ENCODE measurements at regions not wholly inside any gene's neighbourhood (a gene's known extent, or its start where the extent isn't known, plus 50 kb on each side); places are given as distances from the start of the nearest gene placed in this dataset.

DNA sequence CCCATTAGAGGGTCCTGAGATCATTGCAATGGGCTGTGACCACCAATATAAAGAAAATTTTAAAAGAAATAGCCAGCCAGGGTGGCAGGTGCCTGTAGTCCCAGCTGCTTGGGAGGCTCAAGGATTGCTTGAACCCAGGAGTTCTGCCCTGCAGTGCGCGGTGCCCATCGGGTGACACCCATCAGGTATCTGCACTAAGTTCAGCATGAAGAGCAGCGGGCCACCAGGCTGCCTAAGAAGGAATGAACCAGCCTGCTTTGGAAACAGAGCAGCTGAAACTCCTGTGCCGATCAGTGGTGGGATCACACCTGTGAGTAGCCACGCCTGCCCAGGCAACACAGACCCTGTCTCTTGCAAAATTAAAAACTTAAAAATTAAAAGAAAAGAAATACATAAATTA lies 102.5 kb upstream of the FOXC1 start:
- CTCF ChIA-PET, result interaction anchor here (0.6 kb wide), 1 partner anchor 93 kb away, joined by 3 read pairs; no protein-coding TSS in a partner anchor

DNA sequence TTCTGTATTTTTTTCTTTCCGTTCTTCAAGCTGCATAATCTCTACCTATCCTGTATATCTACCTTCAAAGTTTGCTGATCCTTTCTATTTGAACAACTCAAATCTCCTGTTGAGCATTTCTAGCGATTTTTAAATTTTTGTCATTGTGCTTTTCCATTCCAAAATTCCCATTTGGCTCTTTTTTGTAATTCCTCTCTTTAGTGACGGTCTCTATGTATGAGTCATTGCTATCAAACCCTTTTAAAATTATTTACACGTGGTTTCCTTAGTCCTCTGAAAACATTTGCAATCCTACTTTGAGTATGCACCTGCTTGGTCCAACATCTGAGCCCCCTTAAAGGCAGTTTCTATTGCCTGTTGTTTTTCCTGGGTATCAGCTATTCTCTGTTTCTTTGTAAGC lies 100.5 kb upstream of the FOXC1 start:
- H3K27me3 Mint-ChIP-seq, result peaks cover 12% of the 10 kb centered on the region
- CTCF ChIA-PET, result interaction anchor here (1.6 kb wide), 1 partner anchor 15 kb away, joined by 5 read pairs; no protein-coding TSS in a partner anchor
- H3K27ac Mint-ChIP-seq, result no peak overlapping the region
- no peak overlapping the region for H3K4me3 Mint-ChIP-seq
- H3K36me3 Mint-ChIP-seq, result no peaks in the 10 kb centered on the region
- POLR2A ChIA-PET, result no interaction called here
- no peaks in the 10 kb centered on the region for H3K4me1 Mint-ChIP-seq (ENCODE audit: low read depth)
- H3K9me3 Mint-ChIP-seq, result peaks cover 12% of the 10 kb centered on the region
- intact Hi-C loops (cut with micrococcal nuclease), result no loop called here
- no peak for DNase-seq

More for the DNA sequence above, 102.5 kb upstream of the FOXC1 start:
- POLR2A ChIA-PET, result no interaction called here
- H3K36me3 Mint-ChIP-seq, result no peaks in the 10 kb centered on the region
- H3K9me3 Mint-ChIP-seq, result peaks cover 12% of the 10 kb centered on the region
- intact Hi-C loops (cut with micrococcal nuclease), result no loop called here
- H3K4me1 Mint-ChIP-seq (ENCODE audit: low read depth), result no peaks in the 10 kb centered on the region
- no peak overlapping the region for H3K27ac Mint-ChIP-seq
- no peak overlapping the region for H3K4me3 Mint-ChIP-seq
- peaks cover 12% of the 10 kb centered on the region for H3K27me3 Mint-ChIP-seq
- DNase-seq, result no peak

DNA sequence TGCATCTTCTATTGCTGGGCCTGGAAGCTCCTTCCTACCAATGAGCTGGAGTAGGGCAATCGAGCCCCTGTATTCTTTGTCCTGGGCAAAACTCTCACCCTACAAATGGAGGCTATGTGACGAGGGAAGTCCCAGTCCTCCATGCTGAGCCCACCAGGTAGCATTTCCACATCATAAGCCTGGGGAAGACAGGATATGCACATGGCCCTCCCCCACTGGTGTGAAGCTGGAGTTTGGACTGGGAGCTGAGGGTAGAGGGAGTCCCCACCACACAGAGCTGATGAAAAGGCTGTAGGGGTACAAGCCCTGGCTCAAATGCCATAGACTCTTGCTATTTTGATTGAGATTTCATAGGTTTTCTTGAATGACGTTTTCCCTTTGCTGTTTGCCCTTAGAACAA lies 99.5 kb upstream of the FOXC1 start:
- H3K27ac Mint-ChIP-seq, result no peak overlapping the region
- H3K27me3 Mint-ChIP-seq, result peaks cover 9% of the 10 kb centered on the region
- no peak overlapping the region for H3K4me3 Mint-ChIP-seq
- DNase-seq, result no peak
- intact Hi-C loops (cut with micrococcal nuclease), result no loop called here
- POLR2A ChIA-PET, result no interaction called here
- H3K9me3 Mint-ChIP-seq, result peaks cover 12% of the 10 kb centered on the region
- no peaks in the 10 kb centered on the region for H3K4me1 Mint-ChIP-seq (ENCODE audit: low read depth)
- CTCF ChIA-PET, result interaction anchor here (1.6 kb wide), 1 partner anchor 14 kb away, joined by 5 read pairs; no protein-coding TSS in a partner anchor
- H3K36me3 Mint-ChIP-seq, result no peaks in the 10 kb centered on the region

DNA sequence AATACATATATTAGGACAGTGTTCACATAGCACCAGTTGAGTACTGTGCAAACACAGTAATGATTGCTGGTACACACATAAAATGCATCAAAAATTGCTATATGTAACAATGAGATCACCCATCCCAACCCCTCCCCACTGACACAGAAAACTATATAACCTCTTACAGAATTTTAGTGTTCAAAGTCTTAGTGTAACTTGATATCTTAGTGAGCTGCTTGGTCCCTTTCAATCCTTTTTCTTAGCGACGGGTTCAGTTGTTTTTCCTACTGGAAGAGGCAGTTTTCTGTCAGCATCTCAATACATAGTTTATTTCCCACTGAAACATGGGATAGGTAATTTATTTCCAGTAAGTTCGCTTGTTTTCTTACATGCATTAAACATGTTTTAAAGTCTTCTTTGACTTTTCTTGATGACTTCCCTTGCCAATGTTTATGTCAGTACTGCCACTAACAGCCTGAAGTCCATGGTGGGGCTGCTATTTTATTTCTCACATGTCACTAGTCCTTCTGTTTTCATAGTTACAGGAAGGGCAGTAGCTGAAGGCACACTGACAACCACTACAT lies 96.4 kb upstream of the FOXC1 start:
- H3K27me3 Mint-ChIP-seq, result peaks cover 13% of the 10 kb centered on the region
- intact Hi-C loops (cut with micrococcal nuclease), result no loop called here
- no peaks in the 10 kb centered on the region for H3K4me1 Mint-ChIP-seq (ENCODE audit: low read depth)
- no peak overlapping the region for H3K4me3 Mint-ChIP-seq
- H3K36me3 Mint-ChIP-seq, result no peaks in the 10 kb centered on the region
- ChIA-PET CTCF (no interaction called here), POLR2A (no interaction called here)
- peaks cover 12% of the 10 kb centered on the region for H3K9me3 Mint-ChIP-seq
- no peak overlapping the region for H3K27ac Mint-ChIP-seq
- DNase-seq, result no peak

DNA sequence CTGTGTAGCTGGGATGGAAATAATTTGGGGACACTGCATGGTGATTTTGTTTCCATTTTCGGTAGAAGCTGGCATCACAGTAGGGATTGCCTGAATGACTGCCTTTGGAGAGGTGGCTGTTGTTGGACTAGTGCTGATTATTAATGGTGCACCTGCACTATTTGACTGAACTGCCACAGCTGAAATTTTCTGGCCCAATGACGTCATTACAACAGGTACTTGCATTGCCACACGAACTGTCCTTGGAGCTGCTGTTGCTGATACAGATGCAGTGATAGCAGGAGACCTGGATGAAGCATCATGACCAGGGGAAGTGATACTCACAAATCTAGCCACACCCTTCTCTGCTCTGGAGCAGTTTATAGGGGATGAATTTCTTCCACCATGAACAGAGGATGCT lies 95.6 kb upstream of the FOXC1 start:
- Mint-ChIP-seq H3K27me3 (peaks cover 12% of the 10 kb centered on the region), H3K36me3 (no peaks in the 10 kb centered on the region), H3K27ac (no peak overlapping the region), H3K4me3 (no peak overlapping the region), H3K4me1 (ENCODE audit: low read depth) (no peaks in the 10 kb centered on the region), H3K9me3 (peaks cover 11% of the 10 kb centered on the region)
- ChIA-PET POLR2A (no interaction called here), CTCF (no interaction called here)
- no peak for DNase-seq
- intact Hi-C loops (cut with micrococcal nuclease), result no loop called here

DNA sequence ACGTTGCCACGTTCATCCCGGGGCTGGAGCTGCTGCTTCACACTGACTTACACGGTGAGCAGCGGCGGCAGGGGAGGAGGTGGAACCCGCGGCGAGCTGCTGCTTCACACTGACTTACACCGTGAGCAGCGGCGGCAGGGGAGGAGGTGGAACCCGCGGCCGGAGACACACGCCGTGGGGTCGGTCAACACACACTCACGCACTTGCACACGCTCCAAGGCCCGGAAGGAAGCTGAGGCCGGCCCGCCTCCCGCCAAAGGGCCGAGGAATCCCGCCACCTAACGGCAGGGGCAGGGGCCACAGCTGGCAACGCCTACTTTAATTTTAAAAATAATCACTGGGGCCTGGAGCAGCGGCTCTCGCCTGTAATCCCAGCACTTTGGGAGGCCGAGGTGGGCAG lies 94.4 kb upstream of the FOXC1 start:
- no peak for DNase-seq
- ChIA-PET POLR2A (no interaction called here), CTCF (interaction anchor here (1.5 kb wide), 1 partner anchor 14 kb away, joined by 3 read pairs; no protein-coding TSS in a partner anchor)
- no peaks in the 10 kb centered on the region for H3K36me3 Mint-ChIP-seq
- no peak overlapping the region for H3K27ac Mint-ChIP-seq
- no peak overlapping the region for H3K4me3 Mint-ChIP-seq
- H3K27me3 Mint-ChIP-seq, result peaks cover 9% of the 10 kb centered on the region
- peaks cover 2% of the 10 kb centered on the region for H3K9me3 Mint-ChIP-seq
- H3K4me1 Mint-ChIP-seq (ENCODE audit: low read depth), result no peaks in the 10 kb centered on the region
- intact Hi-C loops (cut with micrococcal nuclease), result no loop called here

DNA sequence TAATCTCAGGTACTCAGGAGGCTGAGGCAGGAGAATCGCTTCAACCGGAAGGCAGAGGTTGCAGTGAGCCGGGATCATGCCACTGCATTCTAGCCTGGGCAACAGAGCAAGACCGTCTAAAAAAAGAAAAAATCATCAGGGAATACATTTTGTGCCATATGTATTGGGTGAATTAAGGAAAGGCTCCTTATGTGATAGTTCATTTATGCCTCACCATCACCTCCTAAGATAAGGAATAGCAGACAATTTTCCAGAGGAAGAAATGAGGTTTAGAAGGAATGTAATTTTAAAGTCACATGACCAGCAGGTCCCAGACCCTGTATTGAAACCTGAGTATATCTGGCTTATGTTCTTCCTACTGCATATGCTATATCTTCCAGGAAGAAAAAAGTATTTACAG lies 93.9 kb upstream of the FOXC1 start:
- POLR2A ChIA-PET, result no interaction called here
- H3K36me3 Mint-ChIP-seq, result no peaks in the 10 kb centered on the region
- no peak for DNase-seq
- H3K9me3 Mint-ChIP-seq, result peaks cover 2% of the 10 kb centered on the region
- H3K27ac Mint-ChIP-seq, result no peak overlapping the region
- no peak overlapping the region for H3K4me3 Mint-ChIP-seq
- CTCF ChIA-PET, result interaction anchor here (1.1 to 1.5 kb wide), 2 partner anchors 9 to 13 kb away, joined by 3 read pairs; no protein-coding TSS in a partner anchor
- peaks cover 11% of the 10 kb centered on the region for H3K27me3 Mint-ChIP-seq
- intact Hi-C loops (cut with micrococcal nuclease), result no loop called here
- H3K4me1 Mint-ChIP-seq (ENCODE audit: low read depth), result no peaks in the 10 kb centered on the region

DNA sequence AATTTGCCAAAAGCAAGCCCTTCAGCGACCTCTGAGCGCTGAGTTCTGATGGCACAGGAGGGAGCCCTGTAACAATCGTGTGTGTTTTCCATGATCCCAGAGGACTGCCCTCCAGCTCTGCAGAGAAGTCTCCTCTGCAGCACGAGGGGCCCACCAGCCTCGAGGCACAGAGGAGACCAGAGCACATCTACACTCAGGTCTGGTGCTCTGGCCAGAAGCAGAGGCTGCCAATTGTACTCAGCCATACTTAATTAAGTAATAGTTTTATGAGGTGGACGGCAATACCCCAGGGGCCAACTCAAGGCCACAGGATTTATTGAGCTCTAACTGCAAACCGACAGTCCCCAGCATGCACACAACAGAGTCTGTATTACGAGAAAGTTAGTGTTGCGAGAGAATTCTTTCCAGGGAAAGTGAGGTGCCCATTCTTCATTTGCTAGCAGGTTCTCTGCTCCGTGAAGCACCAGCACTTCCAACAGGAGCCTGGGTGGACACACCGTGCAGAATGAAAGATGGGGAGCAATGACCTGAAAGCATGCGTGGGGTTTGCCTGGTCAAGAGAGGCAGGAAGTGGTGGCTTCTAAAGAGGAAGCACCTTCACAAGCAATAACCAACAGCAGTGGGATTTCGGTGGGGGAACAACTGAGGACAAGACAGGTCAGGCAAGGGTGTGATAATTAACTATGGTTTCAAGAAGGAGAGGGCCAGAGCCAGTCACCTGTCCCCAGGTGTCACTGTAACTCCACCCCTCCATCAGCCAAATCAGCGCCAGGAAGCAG lies 92.8 kb upstream of the FOXC1 start:
- POLR2A ChIA-PET, result no interaction called here
- no peak for DNase-seq
- Mint-ChIP-seq H3K4me1 (ENCODE audit: low read depth) (no peaks in the 10 kb centered on the region), H3K4me3 (no peak overlapping the region), H3K27me3 (peaks cover 9% of the 10 kb centered on the region), H3K27ac (no peak overlapping the region), H3K36me3 (no peaks in the 10 kb centered on the region), H3K9me3 (peaks cover 2% of the 10 kb centered on the region)
- CTCF ChIA-PET, result interaction anchor here (1.1 kb wide), 1 partner anchor 8 kb away, joined by 3 read pairs; no protein-coding TSS in a partner anchor
- intact Hi-C loops (cut with micrococcal nuclease), result no loop called here

DNA sequence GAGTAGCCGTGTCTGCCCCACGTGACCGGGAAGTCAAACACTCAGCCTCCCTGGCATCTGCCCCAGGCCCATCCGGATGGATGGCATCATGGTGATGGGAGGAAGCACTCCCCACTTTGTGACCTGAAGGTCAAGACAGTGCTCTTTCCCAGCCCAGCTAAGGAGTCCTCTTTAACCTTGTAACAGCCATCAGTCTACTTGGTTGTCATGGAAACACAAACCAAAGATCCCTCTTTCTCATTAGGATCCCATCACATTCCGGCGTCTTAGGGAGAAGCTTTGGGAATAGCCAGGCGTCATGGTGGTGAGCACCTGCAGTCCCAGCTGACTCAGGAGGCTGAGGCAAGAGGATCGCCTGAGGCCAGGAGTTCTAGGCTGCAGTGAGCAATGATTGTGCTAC lies 90.9 kb upstream of the FOXC1 start:
- intact Hi-C loops (cut with micrococcal nuclease), result no loop called here
- DNase-seq, result no peak
- no peak overlapping the region for H3K27ac Mint-ChIP-seq
- H3K36me3 Mint-ChIP-seq, result no peaks in the 10 kb centered on the region
- CTCF ChIA-PET, result interaction anchor here (1.1 kb wide), 1 partner anchor 1116 kb away, joined by 3 read pairs; no protein-coding TSS in a partner anchor
- POLR2A ChIA-PET, result no interaction called here
- peaks cover 2% of the 10 kb centered on the region for H3K9me3 Mint-ChIP-seq
- H3K4me3 Mint-ChIP-seq, result no peak overlapping the region
- peaks cover 13% of the 10 kb centered on the region for H3K27me3 Mint-ChIP-seq
- H3K4me1 Mint-ChIP-seq (ENCODE audit: low read depth), result peaks cover under 1% of the 10 kb centered on the region

DNA sequence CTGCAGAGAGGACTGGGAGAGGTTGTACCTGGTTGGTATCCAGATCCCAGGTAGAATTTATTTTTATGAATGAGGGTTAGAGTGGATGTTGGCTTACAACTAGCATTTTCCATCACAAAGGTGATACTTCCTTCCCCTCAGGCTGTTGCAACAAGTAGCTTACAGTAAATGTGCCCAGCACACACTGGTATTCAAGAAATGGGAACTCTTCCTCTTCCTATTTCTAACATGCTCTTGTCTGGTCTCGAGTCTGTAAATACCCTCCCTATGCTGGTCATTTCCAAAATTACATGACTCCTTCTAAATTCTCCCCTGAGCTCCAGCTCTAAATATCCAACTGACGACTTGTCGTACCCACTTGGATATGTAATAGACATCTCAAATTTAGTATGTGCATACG lies 90.1 kb upstream of the FOXC1 start:
- H3K4me3 Mint-ChIP-seq, result no peak overlapping the region
- intact Hi-C loops (cut with micrococcal nuclease), result no loop called here
- DNase-seq, result no peak
- POLR2A ChIA-PET, result no interaction called here
- H3K27ac Mint-ChIP-seq, result no peak overlapping the region
- peaks cover 14% of the 10 kb centered on the region for H3K27me3 Mint-ChIP-seq
- CTCF ChIA-PET, result interaction anchor here (1.1 kb wide), 1 partner anchor 1115 kb away, joined by 3 read pairs; no protein-coding TSS in a partner anchor
- H3K9me3 Mint-ChIP-seq, result peaks cover 2% of the 10 kb centered on the region
- H3K4me1 Mint-ChIP-seq (ENCODE audit: low read depth), result peaks cover 6% of the 10 kb centered on the region
- H3K36me3 Mint-ChIP-seq, result no peaks in the 10 kb centered on the region

DNA sequence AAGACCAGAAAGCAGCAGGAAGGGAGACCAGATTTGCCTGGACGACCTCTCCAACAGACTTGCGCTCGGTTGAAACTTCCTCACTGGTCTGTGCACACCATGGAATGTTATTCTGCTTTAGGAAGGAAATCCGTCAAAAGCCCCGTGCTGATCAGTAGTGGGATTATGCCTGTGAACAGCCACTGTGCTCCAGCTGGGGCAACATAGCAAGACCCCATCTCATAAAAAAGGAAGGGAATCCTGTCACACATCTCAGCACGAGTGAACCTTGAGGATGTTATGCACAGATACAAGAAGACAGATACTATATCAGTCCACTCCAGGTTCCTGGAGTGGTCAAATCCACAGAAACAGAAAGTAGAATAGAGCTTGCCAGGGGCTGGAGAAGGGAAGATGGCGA lies 86.9 kb upstream of the FOXC1 start:
- DNase-seq, result no peak
- POLR2A ChIA-PET, result no interaction called here
- Mint-ChIP-seq H3K36me3 (no peaks in the 10 kb centered on the region), H3K27me3 (peaks cover 10% of the 10 kb centered on the region), H3K4me1 (ENCODE audit: low read depth) (peaks cover 29% of the 10 kb centered on the region), H3K27ac (no peak overlapping the region), H3K9me3 (peaks cover 2% of the 10 kb centered on the region), H3K4me3 (no peak overlapping the region)
- intact Hi-C loops (cut with micrococcal nuclease), result loop anchor here (10.0 kb wide), 1 partner anchor 82 kb away; the partner anchor contains the start of gene FOXC1
- CTCF ChIA-PET, result interaction anchor here (1.1 to 5.3 kb wide), 5 partner anchors 13 to 1112 kb away, joined by 3 to 81 read pairs (median 4); no protein-coding TSS in a partner anchor

DNA sequence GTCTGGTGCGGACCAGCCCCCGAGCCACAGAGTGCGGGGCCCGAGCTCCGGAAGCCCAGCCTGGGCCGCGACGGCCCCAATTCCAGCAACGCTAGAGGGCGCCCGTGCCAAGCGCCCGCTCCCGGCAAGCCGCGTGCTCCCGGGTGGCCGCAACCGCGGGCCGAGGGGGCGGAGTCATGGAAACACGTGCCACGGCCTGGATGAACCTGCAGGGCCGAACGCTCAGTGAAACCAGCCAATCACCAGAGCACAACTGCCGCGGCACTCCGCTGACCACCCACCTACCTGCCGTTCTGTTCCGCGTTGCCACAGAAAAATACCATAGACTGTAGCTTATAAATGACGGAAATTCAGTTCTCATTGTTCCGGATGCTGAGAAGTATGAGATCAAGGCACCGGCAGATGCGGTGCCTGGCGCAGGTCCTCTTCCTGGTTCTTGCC lies 85.7 kb upstream of the FOXC1 start:
- Mint-ChIP-seq H3K36me3 (no peaks in the 10 kb centered on the region), H3K27ac (peak overlapping the region; percentile 40), H3K9me3 (peaks cover 2% of the 10 kb centered on the region), H3K4me1 (ENCODE audit: low read depth) (peaks cover 36% of the 10 kb centered on the region), H3K27me3 (peaks cover 10% of the 10 kb centered on the region), H3K4me3 (peak overlapping the region; percentile 42)
- intact Hi-C loops (cut with micrococcal nuclease), result loop anchor here (1.0 to 10.0 kb wide), 2 partner anchors 30 to 81 kb away; partner anchors contain the start of gene FOXC1
- CTCF ChIA-PET, result interaction anchor here (0.6 to 5.3 kb wide), 18 partner anchors 8 to 1111 kb away, joined by 3 to 81 read pairs (median 6); no protein-coding TSS in a partner anchor
- DNase-seq, result peak; percentile 87
- POLR2A ChIA-PET, result interaction anchor here (0.6 to 1.1 kb wide), 2 partner anchors 28 to 980 kb away, joined by 3 to 5 read pairs; no protein-coding TSS in a partner anchor
